Right lobe of liver (tissue), 6 donors: ENCODE measurements at regions not wholly inside any gene's neighbourhood (a gene's known extent, or its start where the extent isn't known, plus 50 kb on each side); places are given as distances from the start of the nearest gene placed in this dataset.
"Not testable (repeated sequence)": the region's sequence is repeated elsewhere in the genome, so short reads cannot be mapped to it uniquely, and the experiment has no call there.

ENCODE experiments used
- ATAC-seq, 4 donors: fragments of 200-7000 bp; cut with Tn5 transposase; one replicate each; pipeline ENCODE4 v1.9.1; 2020; ENCODE audit warnings: mild to moderate bottlenecking in 4 of 4, moderate library complexity in 4 of 4
- DNase-seq, 3 donors: peaks; one replicate each; pipeline ENCODE4 v3.0.0-alpha.2; 2020
- H3K27ac ChIP-seq, 3 donors: fragments of 200-600 bp; one replicate each; pipeline ENCODE4 v1.8.0; 2022
- H3K27me3 ChIP-seq, 2 donors: fragments of 200-600 bp; one replicate each; pipeline ENCODE4 v1.8.0; 2022
- H3K36me3 ChIP-seq, 4 donors: fragments of 200-600 bp; sonication (generic) in 1 of 4; one replicate each; pipeline versions ENCODE4 v1.5.1 to v1.8.0; 2017 to 2022; ENCODE audit warnings: control low read depth in 1 of 4
- H3K4me1 ChIP-seq, 4 donors: fragments of 200-600 bp; sonication (generic) in 1 of 4; one replicate each; pipeline versions ENCODE4 v1.5.1 to v1.8.0; 2017 to 2022; ENCODE audit warnings: control low read depth in 1 of 4
- H3K4me3 ChIP-seq, 3 donors: fragments of 200-600 bp; one replicate each; pipeline ENCODE4 v1.8.0; 2022
- H3K9me3 ChIP-seq, 4 donors: fragments of 200-600 bp; sonication (generic) in 1 of 4; one replicate each; pipeline versions ENCODE4 v1.5.1 to v1.8.0; 2017 to 2022; ENCODE audit warnings: control low read depth in 1 of 4
- CTCF ChIP-seq, 4 donors: fragments of 200-600 bp in 3 of 4; fragments of 450-650 bp in 1 of 4; IDR thresholded peaks; one replicate each; pipeline versions ENCODE4 v1.5.1 to v1.8.0; 2016 to 2022; ENCODE audit warnings: antibody characterized with exemption in 4 of 4, mild to moderate bottlenecking in 2 of 4
- POLR2A ChIP-seq: fragments of 450-650 bp; IDR thresholded peaks from one replicate; pipeline ENCODE4 v1.6.1; 2017; ENCODE audit warnings: antibody characterized with exemption, mild to moderate bottlenecking
- WGBS: methylation state at CpG from one replicate; pipeline ENCODE4 v1.1.6; 2018; ENCODE audit warnings: low coverage, low lambda C conversion rate; ENCODE audit not compliant: insufficient coverage; ENCODE audit errors: missing lambda C conversion rate; 5-methylcytosine and 5-hydroxymethylcytosine counted together
- intact Hi-C, 2 donors: fragments of 100-400 bp; cut with DNase I; formaldehyde crosslinking; loops; one replicate each; pipeline versions ENCODE4 v1.11.2 to v1.14.1; 2022
- donor health status: DM: no; HTN: yes; CAD: no.
- donor health status: DM: no; HTN: no; CAD: no.
- donor health status: DM: no; HTN: no; CAD: no.
- donor health status: DM: no; HTN: yes; CAD: no.
- donor health status: DM: no; HTN: yes; CAD: no.

DNA sequence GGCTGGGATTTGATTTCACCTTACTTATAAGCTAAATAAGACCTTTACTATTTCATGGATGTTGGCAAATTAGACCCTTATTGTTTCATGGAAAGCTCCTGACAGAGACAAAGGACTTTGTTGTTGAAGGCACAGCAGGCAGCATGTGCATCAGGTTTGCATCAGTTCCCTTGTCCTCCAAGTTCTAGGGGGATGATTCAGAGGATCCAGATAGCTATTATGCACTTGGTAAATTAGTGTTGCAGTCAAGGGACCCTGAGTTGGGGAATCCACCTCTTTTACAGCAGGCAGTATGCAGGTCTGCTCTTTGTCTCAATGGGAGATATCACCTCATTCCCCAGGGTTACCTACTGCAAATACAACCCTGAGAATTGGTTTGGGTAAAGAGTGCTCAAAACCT lies 131.4 kb upstream of the IGSF10 start:
- no peaks in the 10 kb centered on the region for H3K9me3 ChIP-seq
- no peak for TF ChIP-seq POLR2A
- TF ChIP-seq CTCF (IDR thresholded peaks at IDR 0.05) = no peak
- no peaks in the 10 kb centered on the region for H3K4me1 ChIP-seq
- no peak overlapping the region for H3K27ac ChIP-seq
- H3K4me3 ChIP-seq = no peak overlapping the region
- no peak for ATAC-seq
- intact Hi-C loops = no loop called here
- no peaks in the 10 kb centered on the region for H3K27me3 ChIP-seq
- no peaks in the 10 kb centered on the region for H3K36me3 ChIP-seq
- DNase-seq = no peak

DNA sequence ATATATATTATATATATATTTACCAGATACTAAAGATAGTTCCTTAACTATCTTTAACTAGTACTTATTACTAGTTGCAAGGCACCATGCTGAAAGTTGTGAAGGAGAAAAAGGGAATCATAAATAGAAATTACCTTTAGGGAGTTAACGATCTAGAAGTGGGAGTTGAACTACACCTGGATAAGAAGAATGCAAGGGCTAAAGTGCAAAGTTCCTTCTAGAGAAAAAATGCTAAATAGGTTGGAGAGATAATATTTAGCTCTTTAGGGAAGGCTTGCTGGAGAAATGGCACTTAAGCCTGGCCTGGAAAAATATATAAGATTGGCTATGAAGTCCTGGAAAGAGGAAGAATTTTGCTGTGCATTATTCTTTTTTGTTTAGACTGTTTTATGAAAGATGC lies 130.6 kb upstream of the IGSF10 start:
- Histone ChIP-seq H3K4me1 (no peaks in the 10 kb centered on the region), H3K27me3 (no peaks in the 10 kb centered on the region), H3K36me3 (no peaks in the 10 kb centered on the region), H3K27ac (no peak overlapping the region), H3K9me3 (no peaks in the 10 kb centered on the region), H3K4me3 (no peak overlapping the region)
- no peak for ATAC-seq
- no peak for DNase-seq
- no peak for TF ChIP-seq POLR2A
- no peak for TF ChIP-seq CTCF (IDR thresholded peaks at IDR 0.05)
- WGBS = 32% methylated on average over 1 of the region's 1 CpG
- intact Hi-C loops = no loop called here

- no peak for TF ChIP-seq CTCF (IDR thresholded peaks at IDR 0.05)
- TF ChIP-seq POLR2A = no peak
- 73% methylated on average over 3 of the region's 3 CpGs for WGBS
- no peak for ATAC-seq
- no peak overlapping the region for H3K4me3 ChIP-seq
- no peaks in the 10 kb centered on the region for H3K27me3 ChIP-seq
- H3K4me1 ChIP-seq = no peaks in the 10 kb centered on the region
- DNase-seq = no peak
- H3K9me3 ChIP-seq = no peaks in the 10 kb centered on the region
- H3K36me3 ChIP-seq = no peaks in the 10 kb centered on the region
- H3K27ac ChIP-seq = no peak overlapping the region
- intact Hi-C loops = no loop called here
Observed at GRCh38 chr3:151589311-151589710, 128.4 kb upstream of the IGSF10 start.

DNA sequence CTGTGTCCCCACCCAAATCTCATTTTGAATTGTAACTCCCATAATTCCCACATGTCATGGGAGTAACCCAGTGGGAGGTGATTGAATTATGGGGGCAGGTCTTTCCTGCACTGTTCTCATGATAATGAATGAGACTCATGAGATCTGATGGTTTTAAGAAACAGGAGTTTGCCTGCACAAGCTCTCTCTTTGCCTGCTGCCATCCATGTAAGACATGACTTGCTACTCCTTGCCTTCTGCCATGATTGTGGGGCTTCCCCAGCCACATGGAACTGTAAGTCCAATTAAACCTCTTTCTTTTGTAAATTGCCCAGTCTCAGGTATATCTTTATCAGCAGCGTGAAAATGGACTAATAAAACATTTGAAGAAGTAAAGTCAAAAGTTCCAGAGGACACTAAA lies 126.8 kb upstream of the IGSF10 start:
- H3K36me3 ChIP-seq, H3K27me3 ChIP-seq, H3K9me3 ChIP-seq, H3K27ac ChIP-seq, H3K4me3 ChIP-seq, intact Hi-C loops, DNase-seq, H3K4me1 ChIP-seq, ATAC-seq: not testable (repeated sequence)
- 100% methylated on average over 1 of the region's 1 CpG for WGBS

- 64% methylated on average over 1 of the region's 2 CpGs for WGBS
Observed at GRCh38 chr3:151584566-151584965, 123.7 kb upstream of the IGSF10 start.

More at GRCh38 chr3:151584566-151584965, 123.7 kb upstream of the IGSF10 start:
- no peak overlapping the region for H3K4me3 ChIP-seq
- no peaks in the 10 kb centered on the region for H3K27me3 ChIP-seq
- ATAC-seq = no peak
- no peaks in the 10 kb centered on the region for H3K9me3 ChIP-seq
- H3K36me3 ChIP-seq = no peaks in the 10 kb centered on the region
- no peaks in the 10 kb centered on the region for H3K4me1 ChIP-seq
- H3K27ac ChIP-seq = no peak overlapping the region
- DNase-seq = no peak
- no peak for TF ChIP-seq POLR2A
- no peak for TF ChIP-seq CTCF (IDR thresholded peaks at IDR 0.05)
- intact Hi-C loops = no loop called here
